ENCODE measurements at regions not wholly inside any gene's neighbourhood (a gene's known extent, or its start where the extent isn't known, plus 50 kb on each side); places are given as distances from the start of the nearest gene placed in this dataset.
"Not testable (repeated sequence)": the region's sequence is repeated elsewhere in the genome, so short reads cannot be mapped to it uniquely, and the experiment has no call there.

- FAIRE-seq = no peak
- Histone ChIP-seq H3K36me3 (ENCODE audit: control insufficient read depth, insufficient read depth, low read length) (no peaks in the 10 kb centered on the region), H3K4me3 (ENCODE audit: low read depth, low read length) (no peak overlapping the region), H3K27me3 (ENCODE audit: control insufficient read depth, insufficient read depth, low read length) (no peaks in the 10 kb centered on the region)
- no peak for TF ChIP-seq CTCF (IDR thresholded peaks at IDR 0.05; ENCODE audit: insufficient read depth, low read length, severe bottlenecking)
- DNase-seq (ENCODE audit: low read depth) = no peak
These were observed 426.5 kb upstream of the KCNMB2 start for GRCh38 chr3:178109691-178110090.

- FAIRE-seq = no peak
- Histone ChIP-seq H3K27me3 (ENCODE audit: control insufficient read depth, insufficient read depth, low read length) (no peaks in the 10 kb centered on the region), H3K36me3 (ENCODE audit: control insufficient read depth, insufficient read depth, low read length) (no peaks in the 10 kb centered on the region), H3K4me3 (ENCODE audit: low read depth, low read length) (no peak overlapping the region)
- no peak for TF ChIP-seq CTCF (IDR thresholded peaks at IDR 0.05; ENCODE audit: insufficient read depth, low read length, severe bottlenecking)
- no peak for DNase-seq (ENCODE audit: low read depth)
These were observed 424.1 kb upstream of the KCNMB2 start for GRCh38 chr3:178112134-178112533.

- not testable (repeated sequence) for DNase-seq (ENCODE audit: low read depth); H3K36me3 ChIP-seq (ENCODE audit: control insufficient read depth, insufficient read depth, low read length); FAIRE-seq; H3K27me3 ChIP-seq (ENCODE audit: control insufficient read depth, insufficient read depth, low read length); H3K4me3 ChIP-seq (ENCODE audit: low read depth, low read length)
These were observed 423.7 kb upstream of the KCNMB2 start for GRCh38 chr3:178112552-178112951.

GRCh38 chr3:178117641-178118040 lies 418.6 kb upstream of the KCNMB2 start:
- Histone ChIP-seq H3K27me3 (ENCODE audit: control insufficient read depth, insufficient read depth, low read length) (no peaks in the 10 kb centered on the region), H3K36me3 (ENCODE audit: control insufficient read depth, insufficient read depth, low read length) (no peaks in the 10 kb centered on the region), H3K4me3 (ENCODE audit: low read depth, low read length) (no peak overlapping the region)
- DNase-seq (ENCODE audit: low read depth) (peak; percentile 43), FAIRE-seq (no peak)
- TF ChIP-seq CTCF (IDR thresholded peaks at IDR 0.05; ENCODE audit: insufficient read depth, low read length, severe bottlenecking) = no peak

GRCh38 chr3:178119608-178120295 lies 416.5 kb upstream of the KCNMB2 start:
- FAIRE-seq = not testable (repeated sequence)

GRCh38 chr3:178120367-178120766 lies 415.9 kb upstream of the KCNMB2 start:
- TF ChIP-seq CTCF (IDR thresholded peaks at IDR 0.05; ENCODE audit: insufficient read depth, low read length, severe bottlenecking) = no peak
- DNase-seq (ENCODE audit: low read depth) = no peak

More at GRCh38 chr3:178119608-178120295, 416.5 kb upstream of the KCNMB2 start:
- H3K4me3 ChIP-seq (ENCODE audit: low read depth, low read length); H3K27me3 ChIP-seq (ENCODE audit: control insufficient read depth, insufficient read depth, low read length); H3K36me3 ChIP-seq (ENCODE audit: control insufficient read depth, insufficient read depth, low read length): not testable (repeated sequence)
- DNase-seq (ENCODE audit: low read depth) = peak; percentile 76

GRCh38 chr3:178126686-178127085 lies 409.6 kb upstream of the KCNMB2 start:
- no peak for FAIRE-seq
- H3K36me3 ChIP-seq (ENCODE audit: control insufficient read depth, insufficient read depth, low read length) = no peaks in the 10 kb centered on the region
- DNase-seq (ENCODE audit: low read depth) = no peak
- no peak for TF ChIP-seq CTCF (IDR thresholded peaks at IDR 0.05; ENCODE audit: insufficient read depth, low read length, severe bottlenecking)
- no peak overlapping the region for H3K4me3 ChIP-seq (ENCODE audit: low read depth, low read length)
- no peaks in the 10 kb centered on the region for H3K27me3 ChIP-seq (ENCODE audit: control insufficient read depth, insufficient read depth, low read length)

More at GRCh38 chr3:178120367-178120766, 415.9 kb upstream of the KCNMB2 start:
- no peaks in the 10 kb centered on the region for H3K36me3 ChIP-seq (ENCODE audit: control insufficient read depth, insufficient read depth, low read length)
- no peak overlapping the region for H3K4me3 ChIP-seq (ENCODE audit: low read depth, low read length)
- no peaks in the 10 kb centered on the region for H3K27me3 ChIP-seq (ENCODE audit: control insufficient read depth, insufficient read depth, low read length)
- no peak for FAIRE-seq
